ENCODE measurements at regions not wholly inside any gene's neighbourhood (a gene's known extent, or its start where the extent isn't known, plus 50 kb on each side); places are given as distances from the start of the nearest gene placed in this dataset.

GRCh38 chr22:47386812-47387510, 624.5 kb downstream of the TBC1D22A start:
- Histone ChIP-seq H3K9me3 (no peaks in the 10 kb centered on the region), H3K27ac (no peak overlapping the region), H3K27me3 (no peaks in the 10 kb centered on the region), H3K4me3 (no peak overlapping the region), H3K36me3 (no peaks in the 10 kb centered on the region), H3K4me1 (no peaks in the 10 kb centered on the region)
- no peak for TF ChIP-seq CTCF (IDR thresholded peaks at IDR 0.05)
- DNase-seq (ENCODE audit: low spot score) = no peak

- no peaks in the 10 kb centered on the region for H3K9me3 ChIP-seq
- H3K4me3 ChIP-seq = no peak overlapping the region
- no peak for TF ChIP-seq CTCF (IDR thresholded peaks at IDR 0.05)
- H3K27ac ChIP-seq = no peak overlapping the region
- H3K36me3 ChIP-seq = no peaks in the 10 kb centered on the region
- no peak for DNase-seq (ENCODE audit: low spot score)
- no peaks in the 10 kb centered on the region for H3K27me3 ChIP-seq
- no peaks in the 10 kb centered on the region for H3K4me1 ChIP-seq
Observed at GRCh38 chr22:47384977-47385376, 622.5 kb downstream of the TBC1D22A start.

- no peaks in the 10 kb centered on the region for H3K36me3 ChIP-seq
- TF ChIP-seq CTCF (IDR thresholded peaks at IDR 0.05) = no peak
- no peaks in the 10 kb centered on the region for H3K9me3 ChIP-seq
- H3K27me3 ChIP-seq = no peaks in the 10 kb centered on the region
- no peak overlapping the region for H3K4me3 ChIP-seq
- no peak for DNase-seq (ENCODE audit: low spot score)
- no peaks in the 10 kb centered on the region for H3K4me1 ChIP-seq
- no peak overlapping the region for H3K27ac ChIP-seq
Observed at GRCh38 chr22:47382164-47382890, 619.9 kb downstream of the TBC1D22A start.

GRCh38 chr22:47381240-47381639, 618.8 kb downstream of the TBC1D22A start:
- no peak for TF ChIP-seq CTCF (IDR thresholded peaks at IDR 0.05)
- H3K36me3 ChIP-seq = no peaks in the 10 kb centered on the region
- H3K27me3 ChIP-seq = no peaks in the 10 kb centered on the region
- DNase-seq (ENCODE audit: low spot score) = no peak
- H3K9me3 ChIP-seq = no peaks in the 10 kb centered on the region
- no peaks in the 10 kb centered on the region for H3K4me1 ChIP-seq
- H3K27ac ChIP-seq = no peak overlapping the region
- H3K4me3 ChIP-seq = no peak overlapping the region

- Histone ChIP-seq H3K4me3 (no peak overlapping the region), H3K4me1 (no peaks in the 10 kb centered on the region), H3K36me3 (no peaks in the 10 kb centered on the region), H3K9me3 (no peaks in the 10 kb centered on the region), H3K27me3 (no peaks in the 10 kb centered on the region), H3K27ac (no peak overlapping the region)
- no peak for DNase-seq (ENCODE audit: low spot score)
- no peak for TF ChIP-seq CTCF (IDR thresholded peaks at IDR 0.05)
Observed at GRCh38 chr22:47380692-47381091, 618.2 kb downstream of the TBC1D22A start.

Data from right atrium auricular region (tissue), 2 donors.